ENCODE measurements at regions not wholly inside any gene's neighbourhood (a gene's known extent, or its start where the extent isn't known, plus 50 kb on each side); places are given as distances from the start of the nearest gene placed in this dataset.

GRCh38 chr20:19864130-19864529 lies 106.1 kb downstream of the RIN2 start:
- TF ChIP-seq EZH2 (IDR thresholded peaks at IDR 0.05) (no peak), POLR2AphosphoS5 (IDR thresholded peaks at IDR 0.05; ENCODE audit: borderline replicate concordance, low read depth, low read length) (no peak), FOXP2 (optimal IDR thresholded peaks at IDR 0.05; ENCODE audit: control extremely low read depth, extremely low read length, insufficient read depth) (no peak)
